ENCODE measurements at regions not wholly inside any gene's neighbourhood (a gene's known extent, or its start where the extent isn't known, plus 50 kb on each side); places are given as distances from the start of the nearest gene placed in this dataset.

DNA sequence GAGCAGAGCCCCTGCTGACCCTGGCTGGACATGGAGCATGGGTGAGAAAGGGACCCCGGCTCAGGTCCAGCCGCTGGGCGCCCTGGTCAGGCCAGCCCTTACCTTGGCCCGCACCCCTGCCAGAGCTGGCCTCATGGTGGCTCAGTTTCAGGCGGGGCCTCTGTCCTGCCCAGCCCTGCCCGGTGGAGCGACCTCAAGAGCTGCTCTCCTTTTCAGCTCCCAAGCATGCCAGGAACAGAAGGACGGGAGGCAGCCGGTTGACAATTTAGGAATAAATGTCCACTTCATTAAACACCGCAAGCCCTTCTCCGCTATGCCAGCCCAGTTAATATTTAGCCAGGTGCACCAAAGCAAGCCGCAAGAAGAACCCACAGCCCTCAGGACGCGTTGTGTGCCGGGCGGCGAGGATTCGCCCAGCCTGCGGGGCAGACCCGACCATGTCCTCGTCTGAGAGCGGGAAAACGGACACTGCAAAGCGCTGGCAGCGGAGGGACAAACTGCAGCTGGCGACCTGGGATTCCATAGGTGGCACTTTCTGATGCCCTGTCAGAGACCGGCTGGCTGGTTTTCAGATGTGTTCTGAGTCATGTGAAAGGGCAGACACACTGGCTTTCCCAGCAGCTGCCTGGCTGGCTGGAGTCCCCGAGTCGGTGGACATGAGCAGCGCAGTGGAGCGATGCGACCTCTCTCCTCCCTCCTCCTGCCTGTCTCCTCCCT, 221.9 kb downstream of the TTLL2 start (continued):
- TF ChIP-seq HNRNPLL (IDR thresholded peaks at IDR 0.05; ENCODE audit: low read depth, low read length, poor library complexity, severe bottlenecking) (peak; percentile 27), ZC3H13 (CRISPR knock-in tag; IDR thresholded peaks at IDR 0.05) (no peak), SAP130 (CRISPR knock-in tag; IDR thresholded peaks at IDR 0.05; ENCODE audit: low read depth) (0 out of 2 replicates have a peak, but pooled peaks have one; percentile 12), ZNF263 (CRISPR knock-in tag; IDR thresholded peaks at IDR 0.05) (peak; percentile 51; the same call in 1 of the 2 replicates), ZNF33A (CRISPR knock-in tag; IDR thresholded peaks at IDR 0.05; ENCODE audit: borderline replicate concordance) (no peak), ZNF572 (CRISPR knock-in tag; IDR thresholded peaks at IDR 0.05) (0 out of 2 replicates have a peak, but pooled peaks have one; percentile 40)
- TF ChIP-seq, protein P1, sequence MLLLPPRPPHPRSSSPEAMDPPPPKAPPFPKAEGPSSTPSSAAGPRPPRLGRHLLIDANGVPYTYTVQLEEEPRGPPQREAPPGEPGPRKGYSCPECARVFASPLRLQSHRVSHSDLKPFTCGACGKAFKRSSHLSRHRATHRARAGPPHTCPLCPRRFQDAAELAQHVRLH (CRISPR knock-in tag; IDR thresholded peaks at IDR 0.05; ENCODE audit: borderline replicate concordance, low read depth), result peak; percentile 33; the same call in 1 of the 2 replicates
- TF ChIP-seq, protein P2, sequence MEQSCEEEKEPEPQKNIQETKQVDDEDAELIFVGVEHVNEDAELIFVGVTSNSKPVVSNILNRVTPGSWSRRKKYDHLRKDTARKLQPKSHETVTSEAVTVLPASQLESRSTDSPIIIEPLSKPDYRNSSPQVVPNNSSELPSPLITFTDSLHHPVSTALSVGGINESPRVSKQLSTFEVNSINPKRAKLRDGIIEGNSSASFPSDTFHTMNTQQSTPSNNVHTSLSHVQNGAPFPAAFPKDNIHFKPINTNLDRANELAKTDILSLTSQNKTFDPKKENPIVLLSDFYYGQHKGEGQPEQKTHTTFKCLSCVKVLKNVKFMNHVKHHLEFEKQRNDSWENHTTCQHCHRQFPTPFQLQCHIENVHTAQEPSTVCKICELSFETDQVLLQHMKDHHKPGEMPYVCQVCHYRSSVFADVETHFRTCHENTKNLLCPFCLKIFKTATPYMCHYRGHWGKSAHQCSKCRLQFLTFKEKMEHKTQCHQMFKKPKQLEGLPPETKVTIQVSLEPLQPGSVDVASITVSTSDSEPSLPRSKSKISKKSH (CRISPR knock-in tag; IDR thresholded peaks at IDR 0.05; ENCODE audit: borderline replicate concordance), result peak; percentile 55; the same call in 1 of the 2 replicates
- TF ChIP-seq, protein P3, sequence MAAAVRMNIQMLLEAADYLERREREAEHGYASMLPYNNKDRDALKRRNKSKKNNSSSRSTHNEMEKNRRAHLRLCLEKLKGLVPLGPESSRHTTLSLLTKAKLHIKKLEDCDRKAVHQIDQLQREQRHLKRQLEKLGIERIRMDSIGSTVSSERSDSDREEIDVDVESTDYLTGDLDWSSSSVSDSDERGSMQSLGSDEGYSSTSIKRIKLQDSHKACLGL (CRISPR knock-in tag; IDR thresholded peaks at IDR 0.05), result no peak

DNA sequence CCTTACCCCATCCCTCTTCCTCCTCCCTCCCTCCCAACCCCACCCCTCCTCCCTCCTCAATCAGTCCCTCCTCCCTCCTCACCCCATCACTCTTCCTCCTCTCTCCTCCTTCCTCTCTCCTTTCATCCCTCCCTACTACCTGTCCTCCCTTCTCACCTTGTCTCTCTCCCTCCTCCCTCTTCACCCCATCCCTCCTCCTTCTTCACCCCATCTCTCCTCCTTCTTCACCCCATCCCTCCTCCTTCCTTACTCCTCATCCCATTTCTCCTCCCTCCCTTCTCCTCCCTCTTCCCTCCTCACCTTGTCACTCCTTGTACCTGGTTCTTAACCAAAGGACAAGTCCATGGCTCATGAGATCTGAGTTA, 222.4 kb downstream of the TTLL2 start:
- no peaks in the 10 kb centered on the region for H3K36me3 ChIP-seq (replicated peaks in 1 of 2; ENCODE audit: control insufficient read depth in 1 of 2, insufficient read depth in 2 of 2, low read length in 2 of 2)
- in situ Hi-C loops (cut with HindIII; ENCODE audit: extremely low pct_ligation_motif_present, low pct_unique_long_range_greater_than_20kb) (no loop called here), intact Hi-C loops (cut with micrococcal nuclease; ENCODE audit: unreplicated experiment) (no loop called here)
- ATAC-seq, result no peak
- ChIA-PET POLR2A (no interaction called here), CTCF (ENCODE audit: low intra/inter-chr PET ratio, low total read pairs) (no interaction called here)
- H3K27me3 ChIP-seq (ENCODE audit: control insufficient read depth in 1 of 2, insufficient read depth in 2 of 2, low read length in 2 of 2), result peaks cover 5 to 17% of the 10 kb centered on the region in 2 experiments; a peak in 4 of 5 replicates
- no peak overlapping the region for H3K4me3 ChIP-seq (replicated peaks in 1 of 3; ENCODE audit: insufficient read depth in 1 of 3, low read depth in 2 of 3, low read length in 3 of 3)
- no peaks in the 10 kb centered on the region for H3K9me3 ChIP-seq (ENCODE audit: low read length)
- peaks cover 33% of the 10 kb centered on the region for H3K4me1 ChIP-seq (ENCODE audit: insufficient read depth, low read length)
- no peaks in the 10 kb centered on the region for H3K79me2 ChIP-seq (ENCODE audit: insufficient read depth, low read length)
- H2AFZ ChIP-seq (ENCODE audit: low read length), result no peak overlapping the region
- H4K20me1 ChIP-seq (ENCODE audit: insufficient read depth, low read length), result no peaks in the 10 kb centered on the region
- no peak for FAIRE-seq
- no peak overlapping the region for H3K9ac ChIP-seq (ENCODE audit: insufficient read depth, low read depth, low read length)
- no peak for DNase-seq (ENCODE audit: low spot score)
- no TSS peak for BruUV-seq (replicated peaks)
- no peak overlapping the region for H3K4me2 ChIP-seq (ENCODE audit: low read depth, low read length)
- H3K27ac ChIP-seq (ENCODE audit: extremely low read length, insufficient read depth, low read length), result no peak overlapping the region
- TF ChIP-seq, protein P4, sequence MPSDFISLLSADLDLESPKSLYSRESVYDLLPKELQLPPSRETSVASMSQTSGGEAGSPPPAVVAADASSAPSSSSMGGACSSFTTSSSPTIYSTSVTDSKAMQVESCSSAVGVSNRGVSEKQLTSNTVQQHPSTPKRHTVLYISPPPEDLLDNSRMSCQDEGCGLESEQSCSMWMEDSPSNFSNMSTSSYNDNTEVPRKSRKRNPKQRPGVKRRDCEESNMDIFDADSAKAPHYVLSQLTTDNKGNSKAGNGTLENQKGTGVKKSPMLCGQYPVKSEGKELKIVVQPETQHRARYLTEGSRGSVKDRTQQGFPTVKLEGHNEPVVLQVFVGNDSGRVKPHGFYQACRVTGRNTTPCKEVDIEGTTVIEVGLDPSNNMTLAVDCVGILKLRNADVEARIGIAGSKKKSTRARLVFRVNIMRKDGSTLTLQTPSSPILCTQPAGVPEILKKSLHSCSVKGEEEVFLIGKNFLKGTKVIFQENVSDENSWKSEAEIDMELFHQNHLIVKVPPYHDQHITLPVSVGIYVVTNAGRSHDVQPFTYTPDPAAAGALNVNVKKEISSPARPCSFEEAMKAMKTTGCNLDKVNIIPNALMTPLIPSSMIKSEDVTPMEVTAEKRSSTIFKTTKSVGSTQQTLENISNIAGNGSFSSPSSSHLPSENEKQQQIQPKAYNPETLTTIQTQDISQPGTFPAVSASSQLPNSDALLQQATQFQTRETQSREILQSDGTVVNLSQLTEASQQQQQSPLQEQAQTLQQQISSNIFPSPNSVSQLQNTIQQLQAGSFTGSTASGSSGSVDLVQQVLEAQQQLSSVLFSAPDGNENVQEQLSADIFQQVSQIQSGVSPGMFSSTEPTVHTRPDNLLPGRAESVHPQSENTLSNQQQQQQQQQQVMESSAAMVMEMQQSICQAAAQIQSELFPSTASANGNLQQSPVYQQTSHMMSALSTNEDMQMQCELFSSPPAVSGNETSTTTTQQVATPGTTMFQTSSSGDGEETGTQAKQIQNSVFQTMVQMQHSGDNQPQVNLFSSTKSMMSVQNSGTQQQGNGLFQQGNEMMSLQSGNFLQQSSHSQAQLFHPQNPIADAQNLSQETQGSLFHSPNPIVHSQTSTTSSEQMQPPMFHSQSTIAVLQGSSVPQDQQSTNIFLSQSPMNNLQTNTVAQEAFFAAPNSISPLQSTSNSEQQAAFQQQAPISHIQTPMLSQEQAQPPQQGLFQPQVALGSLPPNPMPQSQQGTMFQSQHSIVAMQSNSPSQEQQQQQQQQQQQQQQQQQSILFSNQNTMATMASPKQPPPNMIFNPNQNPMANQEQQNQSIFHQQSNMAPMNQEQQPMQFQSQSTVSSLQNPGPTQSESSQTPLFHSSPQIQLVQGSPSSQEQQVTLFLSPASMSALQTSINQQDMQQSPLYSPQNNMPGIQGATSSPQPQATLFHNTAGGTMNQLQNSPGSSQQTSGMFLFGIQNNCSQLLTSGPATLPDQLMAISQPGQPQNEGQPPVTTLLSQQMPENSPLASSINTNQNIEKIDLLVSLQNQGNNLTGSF (CRISPR knock-in tag; IDR thresholded peaks at IDR 0.05), result no peak
- TF ChIP-seq, protein P5, sequence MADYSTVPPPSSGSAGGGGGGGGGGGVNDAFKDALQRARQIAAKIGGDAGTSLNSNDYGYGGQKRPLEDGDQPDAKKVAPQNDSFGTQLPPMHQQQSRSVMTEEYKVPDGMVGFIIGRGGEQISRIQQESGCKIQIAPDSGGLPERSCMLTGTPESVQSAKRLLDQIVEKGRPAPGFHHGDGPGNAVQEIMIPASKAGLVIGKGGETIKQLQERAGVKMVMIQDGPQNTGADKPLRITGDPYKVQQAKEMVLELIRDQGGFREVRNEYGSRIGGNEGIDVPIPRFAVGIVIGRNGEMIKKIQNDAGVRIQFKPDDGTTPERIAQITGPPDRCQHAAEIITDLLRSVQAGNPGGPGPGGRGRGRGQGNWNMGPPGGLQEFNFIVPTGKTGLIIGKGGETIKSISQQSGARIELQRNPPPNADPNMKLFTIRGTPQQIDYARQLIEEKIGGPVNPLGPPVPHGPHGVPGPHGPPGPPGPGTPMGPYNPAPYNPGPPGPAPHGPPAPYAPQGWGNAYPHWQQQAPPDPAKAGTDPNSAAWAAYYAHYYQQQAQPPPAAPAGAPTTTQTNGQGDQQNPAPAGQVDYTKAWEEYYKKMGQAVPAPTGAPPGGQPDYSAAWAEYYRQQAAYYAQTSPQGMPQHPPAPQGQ (CRISPR knock-in tag; IDR thresholded peaks at IDR 0.05; ENCODE audit: borderline replicate concordance), result no peak
- TF ChIP-seq ZNF234 (CRISPR knock-in tag; conservative IDR thresholded peaks at IDR 0.05), result no peak
- TF ChIP-seq RORA (CRISPR knock-in tag; IDR thresholded peaks at IDR 0.05), result no peak
